NB4 (cell line): ENCODE measurements at regions not wholly inside any gene's neighbourhood (a gene's known extent, or its start where the extent isn't known, plus 50 kb on each side); places are given as distances from the start of the nearest gene placed in this dataset.

ENCODE experiments used
- DNase-seq: peaks from one replicate; pipeline ENCODE4 v3.0.0; 2010; ENCODE audit warnings: low read depth
- H3K4me3 ChIP-seq: one replicate; pipeline ENCODE4 v1.5.1; 2011; ENCODE audit warnings: mild to moderate bottlenecking, low read depth, low read length, moderate library complexity
- MYC ChIP-seq: IDR thresholded peaks from 2 replicates; pipeline ENCODE4 v1.6.1; 2011; ENCODE audit warnings: low read depth, low read length
- POLR2A ChIP-seq: IDR thresholded peaks from 2 replicates; pipeline ENCODE4 v1.6.1; 2011; ENCODE audit warnings: mild to moderate bottlenecking; ENCODE audit not compliant: insufficient read length; ENCODE audit errors: extremely low read depth
- TF ChIP-seq, protein P1 (sequence below): IDR thresholded peaks from 2 replicates; pipeline ENCODE4 v1.6.1; 2011; ENCODE audit warnings: low read depth, low read length
- TF ChIP-seq, protein P2 (sequence below): IDR thresholded peaks from one replicate; pipeline ENCODE4 v1.5.1; 2012; ENCODE audit warnings: low read depth, low read length

DNA sequence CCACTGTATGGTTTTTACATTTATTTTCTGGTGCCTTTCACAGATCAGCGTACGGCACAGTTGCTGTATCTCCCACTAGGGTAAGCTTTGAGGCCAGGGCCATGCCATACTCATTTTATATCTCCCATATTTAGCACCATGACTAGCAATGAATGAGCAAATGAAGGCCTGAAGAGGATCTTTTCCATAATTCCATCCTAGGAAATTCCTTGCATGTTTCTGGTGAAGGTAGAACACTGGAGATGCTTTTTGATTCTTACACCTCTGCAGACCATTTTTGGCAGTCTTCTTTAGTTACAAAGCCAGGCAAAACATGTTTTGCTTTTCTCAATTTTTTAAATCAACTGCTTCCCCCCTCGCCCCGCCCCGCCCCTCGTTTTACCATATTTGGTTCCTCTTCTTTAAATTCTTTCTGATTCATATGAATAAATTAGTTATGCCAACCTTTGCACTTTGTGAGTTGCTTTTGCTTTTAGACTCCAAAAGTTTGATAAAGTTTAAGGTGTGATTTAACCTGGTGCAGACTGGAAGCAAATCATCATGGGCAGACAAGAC is 78.9 kb upstream of the AK4 start:
- TF ChIP-seq, protein P1, sequence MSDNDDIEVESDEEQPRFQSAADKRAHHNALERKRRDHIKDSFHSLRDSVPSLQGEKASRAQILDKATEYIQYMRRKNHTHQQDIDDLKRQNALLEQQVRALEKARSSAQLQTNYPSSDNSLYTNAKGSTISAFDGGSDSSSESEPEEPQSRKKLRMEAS, result no peak
- TF ChIP-seq POLR2A, result no peak
- TF ChIP-seq, protein P2, sequence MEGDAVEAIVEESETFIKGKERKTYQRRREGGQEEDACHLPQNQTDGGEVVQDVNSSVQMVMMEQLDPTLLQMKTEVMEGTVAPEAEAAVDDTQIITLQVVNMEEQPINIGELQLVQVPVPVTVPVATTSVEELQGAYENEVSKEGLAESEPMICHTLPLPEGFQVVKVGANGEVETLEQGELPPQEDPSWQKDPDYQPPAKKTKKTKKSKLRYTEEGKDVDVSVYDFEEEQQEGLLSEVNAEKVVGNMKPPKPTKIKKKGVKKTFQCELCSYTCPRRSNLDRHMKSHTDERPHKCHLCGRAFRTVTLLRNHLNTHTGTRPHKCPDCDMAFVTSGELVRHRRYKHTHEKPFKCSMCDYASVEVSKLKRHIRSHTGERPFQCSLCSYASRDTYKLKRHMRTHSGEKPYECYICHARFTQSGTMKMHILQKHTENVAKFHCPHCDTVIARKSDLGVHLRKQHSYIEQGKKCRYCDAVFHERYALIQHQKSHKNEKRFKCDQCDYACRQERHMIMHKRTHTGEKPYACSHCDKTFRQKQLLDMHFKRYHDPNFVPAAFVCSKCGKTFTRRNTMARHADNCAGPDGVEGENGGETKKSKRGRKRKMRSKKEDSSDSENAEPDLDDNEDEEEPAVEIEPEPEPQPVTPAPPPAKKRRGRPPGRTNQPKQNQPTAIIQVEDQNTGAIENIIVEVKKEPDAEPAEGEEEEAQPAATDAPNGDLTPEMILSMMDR, result no peak
- TF ChIP-seq MYC, result no peak
- no peak for DNase-seq
- H3K4me3 ChIP-seq, result peak overlapping the region; percentile 64

DNA sequence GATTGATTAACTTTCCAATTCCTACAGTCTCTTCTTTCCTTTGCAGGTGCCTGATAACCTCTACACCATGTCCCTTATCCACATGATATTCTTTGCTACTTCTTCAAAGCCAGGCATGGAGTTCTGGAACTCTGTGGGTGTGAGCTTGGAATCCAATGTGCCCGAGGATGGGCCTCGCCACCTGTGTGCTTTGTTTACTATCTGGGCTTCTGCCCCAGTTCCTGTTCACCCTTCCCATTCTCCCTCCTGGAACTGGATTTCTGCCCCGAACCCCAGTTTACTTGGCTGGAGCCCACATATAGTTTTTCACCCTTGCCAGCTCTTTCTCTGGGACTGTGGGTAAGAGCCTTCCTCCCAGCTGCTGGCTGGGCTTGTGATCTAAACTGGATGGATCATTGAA is 75.2 kb upstream of the AK4 start:
- no peak for DNase-seq
- no peak overlapping the region for H3K4me3 ChIP-seq
- TF ChIP-seq MYC, result no peak
- TF ChIP-seq, protein P1, result no peak
- no peak for TF ChIP-seq POLR2A
- TF ChIP-seq, protein P2, result no peak

DNA sequence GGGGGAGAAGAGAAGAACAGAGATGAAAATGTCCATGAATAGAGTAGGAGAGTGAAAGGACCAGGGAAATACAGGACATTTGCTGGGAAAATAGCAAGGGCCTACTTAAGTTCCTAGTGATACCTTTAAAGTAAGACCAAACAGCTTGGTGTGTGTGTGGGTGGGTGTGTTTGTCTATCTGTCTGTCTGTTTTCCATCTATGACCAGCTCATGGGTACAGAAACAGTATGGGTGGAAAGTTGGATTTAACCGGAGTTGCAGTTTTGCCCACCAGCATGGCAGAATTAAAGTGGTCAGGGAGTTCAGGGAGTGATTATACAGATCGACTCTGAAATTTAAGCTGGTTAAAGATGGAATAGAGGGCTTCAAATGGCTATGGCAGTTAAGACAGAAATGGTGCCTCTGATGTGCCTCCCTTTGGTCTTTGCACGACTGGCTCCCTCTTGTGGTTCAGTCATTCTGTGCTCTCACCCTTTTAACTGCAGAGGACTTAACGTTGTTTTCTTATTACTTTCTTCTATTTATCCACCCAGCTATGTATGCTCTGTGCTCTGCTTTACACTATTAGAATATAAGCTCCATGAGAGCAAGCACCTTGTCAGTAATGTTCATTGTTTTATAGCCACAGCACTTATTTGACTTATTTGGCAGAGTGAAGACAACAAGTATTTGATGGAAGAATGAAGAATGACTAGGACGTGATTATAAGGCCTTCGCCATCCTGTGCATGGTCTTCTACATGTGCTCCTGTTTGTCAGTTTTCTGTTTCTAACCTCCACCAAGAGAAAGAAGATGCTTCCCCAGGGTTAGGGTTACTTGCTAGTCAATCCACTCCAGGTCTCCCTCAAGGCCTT is 72.7 kb upstream of the AK4 start:
- peak; percentile 75 for DNase-seq
- H3K4me3 ChIP-seq, result no peak overlapping the region
- TF ChIP-seq, protein P1, result no peak
- TF ChIP-seq, protein P2, result peak; percentile 87

DNA sequence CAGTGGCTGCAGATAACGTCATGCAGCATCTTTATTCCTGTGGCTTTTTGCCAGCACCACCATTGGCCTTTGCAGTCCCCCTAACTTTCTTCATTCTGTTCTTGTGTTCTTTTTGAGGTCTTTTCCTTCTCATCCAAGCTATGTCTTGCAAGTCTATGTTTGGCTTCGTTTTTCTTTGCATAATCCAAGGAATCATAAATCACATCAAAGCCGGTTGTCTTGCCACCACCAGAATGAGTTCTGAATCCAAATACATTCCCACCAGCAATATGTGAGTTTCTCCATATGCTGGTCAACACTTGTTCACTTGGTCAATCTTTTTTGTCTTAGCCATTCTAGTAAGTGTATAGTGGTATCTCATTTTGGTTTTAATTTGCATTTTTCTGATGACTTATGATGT is 70.6 kb upstream of the AK4 start:
- H3K4me3 ChIP-seq, result no peak overlapping the region
- TF ChIP-seq, protein P1, result no peak
- TF ChIP-seq POLR2A, result no peak
- TF ChIP-seq, protein P2, result no peak
- TF ChIP-seq MYC, result no peak
- DNase-seq, result no peak

DNA sequence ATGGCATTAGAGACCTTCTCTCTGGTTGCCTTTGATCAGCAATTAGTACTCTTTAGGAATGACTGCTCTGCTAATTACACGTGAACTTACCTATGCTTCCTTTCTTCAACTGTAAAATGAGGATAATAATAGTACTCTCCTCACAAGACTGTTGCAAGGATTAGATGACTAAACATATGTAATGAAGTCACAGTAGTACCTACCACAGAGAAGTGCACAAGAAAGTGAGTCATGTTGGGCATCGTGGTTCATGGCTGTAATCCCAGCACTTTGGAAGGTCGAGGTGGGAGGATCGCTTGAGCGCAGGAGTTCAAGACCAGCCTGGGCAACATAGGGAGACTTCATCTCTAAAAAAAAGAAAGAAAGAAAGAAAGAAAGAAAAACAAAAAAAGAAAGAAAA is 68.1 kb upstream of the AK4 start:
- no peak overlapping the region for H3K4me3 ChIP-seq
- TF ChIP-seq, protein P2, result no peak
- TF ChIP-seq, protein P1, result no peak
- TF ChIP-seq MYC (no peak), POLR2A (no peak)
- peak; percentile 14 for DNase-seq
